Naive B cell (primary cell): ENCODE measurements at regions not wholly inside any gene's neighbourhood (a gene's known extent, or its start where the extent isn't known, plus 50 kb on each side); places are given as distances from the start of the nearest gene placed in this dataset.
"Not testable (repeated sequence)": the region's sequence is repeated elsewhere in the genome, so short reads cannot be mapped to it uniquely, and the experiment has no call there.

ENCODE experiments used
- ATAC-seq, 2 donors: fragments of 150-1000 bp; cut with Tn5 transposase; 2 replicates each; pipeline ENCODE4 v1.10.0; 2021; ENCODE audit warnings: low read depth in 2 of 2, mild to moderate bottlenecking in 2 of 2, moderate library complexity in 2 of 2
- DNase-seq: peaks from one replicate; pipeline ENCODE4 v3.0.0; 2022
- H3K27ac Mint-ChIP-seq, 6 donors: one replicate each; pipeline ENCODE4 v1.8.0; 2020 to 2022; ENCODE audit warnings: mild to moderate bottlenecking in 6 of 6, mixed read lengths in 6 of 6, moderate library complexity in 5 of 6, inconsistent platforms in 2 of 6
- H3K27me3 Mint-ChIP-seq, 3 donors: one replicate each; pipeline ENCODE4 v1.8.0; 2021 to 2022; ENCODE audit warnings: mixed read lengths in 3 of 3, mild to moderate bottlenecking in 1 of 3
- H3K36me3 Mint-ChIP-seq, 2 donors: one replicate each; pipeline ENCODE4 v1.8.0; 2020 to 2022; ENCODE audit warnings: mixed read lengths in 2 of 2, inconsistent platforms in 1 of 2, mild to moderate bottlenecking in 1 of 2
- H3K4me1 Mint-ChIP-seq, 3 donors: one replicate each; pipeline ENCODE4 v1.8.0; 2020 to 2022; ENCODE audit warnings: mixed read lengths in 3 of 3, inconsistent platforms in 1 of 3, mild to moderate bottlenecking in 1 of 3, moderate library complexity in 1 of 3
- H3K4me3 Mint-ChIP-seq, 8 donors: one replicate each; pipeline ENCODE4 v1.8.0; 2020 to 2022; ENCODE audit warnings: mild to moderate bottlenecking in 8 of 8, mixed read lengths in 8 of 8, moderate library complexity in 8 of 8, inconsistent platforms in 2 of 8
- H3K9me3 Mint-ChIP-seq, 7 donors: one replicate each; pipeline ENCODE4 v1.8.0; 2020 to 2022; ENCODE audit warnings: mixed read lengths in 7 of 7, mild to moderate bottlenecking in 5 of 7, inconsistent platforms in 2 of 7, moderate library complexity in 1 of 7

- Mint-ChIP-seq H3K4me1 (no peaks in the 10 kb centered on the region), H3K27ac (no peak overlapping the region), H3K9me3 (peaks cover 0 to 9% (median 2%) of the 10 kb centered on the region in 7 donors)
These were observed 716.0 kb downstream of the CENPC start for GRCh38 chr4:66829310-66829709.

GRCh38 chr4:66820681-66821080 is 724.6 kb downstream of the CENPC start:
- Mint-ChIP-seq H3K27me3 (no peaks in the 10 kb centered on the region), H3K27ac (no peak overlapping the region), H3K4me3 (no peak overlapping the region), H3K4me1 (no peaks in the 10 kb centered on the region), H3K9me3 (peaks cover 0 to 9% (median 0%) of the 10 kb centered on the region in 7 donors), H3K36me3 (no peaks in the 10 kb centered on the region)
- ATAC-seq (no peak), DNase-seq (no peak)

More at GRCh38 chr4:66829310-66829709, 716.0 kb downstream of the CENPC start:
- DNase-seq, result no peak
- ATAC-seq, result no peak
- Mint-ChIP-seq H3K36me3 (no peaks in the 10 kb centered on the region), H3K27me3 (no peaks in the 10 kb centered on the region), H3K4me3 (no peak overlapping the region)

- no peaks in the 10 kb centered on the region for H3K4me1 Mint-ChIP-seq
- no peak overlapping the region for H3K4me3 Mint-ChIP-seq
- peaks cover 0 to 4% (median 0%) of the 10 kb centered on the region in 7 donors for H3K9me3 Mint-ChIP-seq
- H3K27ac Mint-ChIP-seq, result no peak overlapping the region
- no peaks in the 10 kb centered on the region for H3K27me3 Mint-ChIP-seq
- ATAC-seq, result no peak
- DNase-seq, result no peak
- no peaks in the 10 kb centered on the region for H3K36me3 Mint-ChIP-seq
These were observed 731.0 kb downstream of the CENPC start for GRCh38 chr4:66814277-66814676.

- no peak for DNase-seq
- H3K27ac Mint-ChIP-seq, result no peak overlapping the region
- H3K4me3 Mint-ChIP-seq, result no peak overlapping the region
- peaks cover 0 to 11% (median 0%) of the 10 kb centered on the region in 7 donors for H3K9me3 Mint-ChIP-seq
- H3K36me3 Mint-ChIP-seq, result no peaks in the 10 kb centered on the region
- no peaks in the 10 kb centered on the region for H3K4me1 Mint-ChIP-seq
- ATAC-seq, result no peak
- no peaks in the 10 kb centered on the region for H3K27me3 Mint-ChIP-seq
These were observed 739.7 kb downstream of the CENPC start for GRCh38 chr4:66805582-66805981.

DNA sequence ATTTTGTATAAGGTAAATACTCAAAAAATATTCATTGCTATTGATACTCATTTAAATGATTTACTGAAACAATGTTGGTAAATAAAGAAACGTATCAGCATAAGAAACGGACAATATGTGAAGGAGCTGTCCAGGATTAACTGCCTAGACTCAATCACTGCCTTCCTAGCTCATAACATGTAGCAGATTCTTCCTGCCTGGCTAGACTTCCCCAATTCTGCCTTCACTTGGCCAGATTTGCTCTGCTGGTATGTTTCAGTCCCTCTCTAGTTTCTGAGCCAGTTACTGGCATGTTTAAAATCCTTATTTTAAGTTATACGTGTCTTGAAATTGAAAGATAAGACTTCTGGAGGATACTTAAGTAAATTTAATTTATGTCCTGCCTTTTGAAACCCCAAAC is 740.3 kb downstream of the CENPC start:
- Mint-ChIP-seq H3K9me3 (peaks cover 0 to 11% (median 1%) of the 10 kb centered on the region in 7 donors), H3K4me3 (no peak overlapping the region), H3K27me3 (no peaks in the 10 kb centered on the region), H3K27ac (no peak overlapping the region), H3K4me1 (no peaks in the 10 kb centered on the region), H3K36me3 (no peaks in the 10 kb centered on the region)
- no peak for DNase-seq
- ATAC-seq, result no peak

GRCh38 chr4:66797608-66798007 is 747.7 kb downstream of the CENPC start:
- no peaks in the 10 kb centered on the region for H3K36me3 Mint-ChIP-seq
- no peaks in the 10 kb centered on the region for H3K4me1 Mint-ChIP-seq
- H3K27ac Mint-ChIP-seq, result no peak overlapping the region
- ATAC-seq, result no peak
- no peak overlapping the region for H3K4me3 Mint-ChIP-seq
- no peak for DNase-seq
- peaks cover 0 to 11% (median under 1%) of the 10 kb centered on the region in 7 donors for H3K9me3 Mint-ChIP-seq
- no peaks in the 10 kb centered on the region for H3K27me3 Mint-ChIP-seq

DNA sequence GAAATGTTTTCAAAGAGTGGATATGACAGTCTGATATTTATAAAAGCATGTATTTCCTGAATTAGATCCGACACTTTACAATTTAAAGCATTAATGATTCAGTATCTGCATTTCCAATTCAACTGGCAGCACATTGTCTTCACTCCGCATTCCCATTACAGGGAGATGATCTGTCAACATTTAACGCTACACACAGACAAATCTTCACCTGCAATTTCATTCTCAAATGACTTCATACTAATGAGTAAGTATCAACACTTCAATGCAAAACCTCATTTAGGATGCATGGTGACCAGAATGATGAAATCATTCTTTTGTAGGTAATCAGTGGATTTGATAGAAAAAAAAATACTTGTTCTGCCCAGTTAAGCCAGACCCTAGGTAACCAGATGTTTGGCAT is 749.6 kb downstream of the CENPC start:
- no peak for ATAC-seq
- H3K36me3 Mint-ChIP-seq, result no peaks in the 10 kb centered on the region
- no peaks in the 10 kb centered on the region for H3K27me3 Mint-ChIP-seq
- H3K9me3 Mint-ChIP-seq, result peaks cover 0 to 1% (median 0%) of the 10 kb centered on the region in 7 donors
- no peak overlapping the region for H3K4me3 Mint-ChIP-seq
- DNase-seq, result no peak
- no peaks in the 10 kb centered on the region for H3K4me1 Mint-ChIP-seq
- no peak overlapping the region for H3K27ac Mint-ChIP-seq

DNA sequence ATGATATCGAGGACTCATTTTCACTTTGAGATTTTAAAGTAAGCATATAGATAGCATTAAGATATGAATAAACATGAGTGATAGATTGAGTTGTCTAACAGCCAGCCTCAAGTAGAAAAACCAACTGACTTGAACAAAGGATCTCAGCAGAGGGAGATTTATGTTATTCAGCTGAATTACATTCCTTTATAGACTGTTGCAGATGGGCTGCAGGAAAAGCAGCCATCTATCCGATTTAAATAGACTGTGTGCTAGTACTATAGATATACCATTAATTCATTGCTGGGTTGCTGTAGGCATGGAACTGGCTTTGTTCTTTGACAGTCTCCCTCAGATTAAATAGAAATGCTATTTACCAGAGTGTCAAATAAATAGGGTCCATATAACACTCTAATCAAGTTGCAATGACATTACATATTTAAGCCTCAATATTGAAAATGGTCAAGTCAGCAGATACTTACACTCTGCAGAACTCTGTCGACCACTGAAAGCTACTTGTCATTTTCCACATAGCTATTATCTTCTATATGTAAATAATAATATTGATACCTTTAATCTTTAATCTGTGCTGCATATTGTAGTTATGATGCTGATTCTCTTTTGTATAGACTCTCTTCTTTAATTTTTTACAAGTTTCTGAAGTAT is 750.8 kb downstream of the CENPC start:
- DNase-seq, result no peak
- Mint-ChIP-seq H3K9me3 (no peaks in the 10 kb centered on the region), H3K27me3 (no peaks in the 10 kb centered on the region), H3K36me3 (no peaks in the 10 kb centered on the region), H3K4me1 (no peaks in the 10 kb centered on the region), H3K4me3 (no peak overlapping the region), H3K27ac (no peak overlapping the region)
- no peak for ATAC-seq

- H3K36me3 Mint-ChIP-seq, result no peaks in the 10 kb centered on the region
- ATAC-seq (no peak), DNase-seq (no peak)
- H3K4me1 Mint-ChIP-seq, result no peaks in the 10 kb centered on the region
- H3K4me3 Mint-ChIP-seq, result no peak overlapping the region
- H3K27me3 Mint-ChIP-seq, result no peaks in the 10 kb centered on the region
- H3K27ac Mint-ChIP-seq, result no peak overlapping the region
- no peaks in the 10 kb centered on the region for H3K9me3 Mint-ChIP-seq
These were observed 753.6 kb downstream of the CENPC start for GRCh38 chr4:66791686-66792085.

- Mint-ChIP-seq H3K4me1 (no peaks in the 10 kb centered on the region), H3K27ac (no peak overlapping the region), H3K36me3 (no peaks in the 10 kb centered on the region), H3K4me3 (no peak overlapping the region), H3K27me3 (no peaks in the 10 kb centered on the region), H3K9me3 (peaks cover 0 to 9% (median 3%) of the 10 kb centered on the region in 7 donors)
- no peak for DNase-seq
- ATAC-seq, result no peak
These were observed 759.8 kb downstream of the CENPC start for GRCh38 chr4:66785479-66785878.

DNA sequence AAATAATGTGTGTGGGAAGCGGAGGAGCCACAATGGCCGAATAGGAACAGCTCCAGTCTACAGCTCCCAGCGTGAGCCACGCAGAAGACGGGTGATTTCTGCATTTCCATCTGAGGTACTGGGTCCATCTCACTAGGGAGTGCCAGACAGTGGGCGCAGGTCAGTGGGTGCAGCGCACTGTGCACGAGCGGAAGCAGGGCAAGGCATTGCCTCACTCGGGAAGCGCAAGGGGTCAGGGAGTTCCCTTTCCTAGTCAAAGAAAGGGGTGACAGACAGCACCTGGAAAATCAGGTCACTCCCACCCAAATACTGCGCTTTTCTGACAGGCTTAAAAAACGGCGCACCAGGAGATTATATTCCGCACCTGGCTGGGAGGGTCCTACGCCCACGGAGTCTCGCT is 762.6 kb downstream of the CENPC start:
- H3K4me3 Mint-ChIP-seq, H3K27me3 Mint-ChIP-seq, DNase-seq, H3K27ac Mint-ChIP-seq, ATAC-seq, H3K4me1 Mint-ChIP-seq, H3K9me3 Mint-ChIP-seq, H3K36me3 Mint-ChIP-seq: not testable (repeated sequence)

DNA sequence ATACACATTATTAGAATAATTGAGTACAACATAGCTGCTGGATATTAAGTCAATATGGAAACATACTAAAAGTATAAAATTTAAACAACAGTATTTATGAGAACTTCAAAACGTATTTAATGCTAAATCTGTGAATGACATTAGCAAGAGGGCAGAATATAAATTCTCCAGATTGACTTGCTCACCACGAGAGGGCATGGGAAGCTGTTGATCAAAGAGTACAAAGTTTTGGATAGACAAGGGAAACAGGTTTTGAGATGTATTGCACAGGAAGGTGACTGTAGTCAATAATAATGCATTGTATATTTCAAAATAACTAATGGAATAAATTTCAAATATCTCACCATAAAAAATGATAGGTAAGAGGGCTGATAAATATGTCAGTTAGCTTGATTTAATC is 768.2 kb downstream of the CENPC start:
- Mint-ChIP-seq H3K36me3 (no peaks in the 10 kb centered on the region), H3K27me3 (no peaks in the 10 kb centered on the region), H3K4me1 (no peaks in the 10 kb centered on the region), H3K9me3 (peaks cover 0 to 5% (median 1%) of the 10 kb centered on the region in 7 donors), H3K4me3 (no peak overlapping the region), H3K27ac (no peak overlapping the region)
- ATAC-seq, result no peak
- no peak for DNase-seq

DNA sequence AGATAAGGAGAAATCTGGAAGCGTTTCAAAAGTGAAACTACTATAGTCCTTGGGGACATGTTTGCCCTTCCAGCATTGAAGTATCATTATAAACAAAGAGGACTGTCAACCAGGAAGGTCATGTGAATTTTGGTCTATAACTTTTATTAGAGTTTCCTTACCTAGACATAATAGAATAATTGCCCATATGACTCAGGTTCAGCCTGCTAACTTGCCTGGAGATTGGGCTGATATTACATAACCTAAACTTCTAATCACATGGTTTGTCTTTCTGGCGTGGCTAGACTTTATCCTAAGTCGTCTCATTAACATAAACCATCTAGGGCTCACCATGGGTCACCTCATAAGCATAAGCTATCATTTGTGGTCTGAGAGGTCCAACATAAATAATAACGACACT is 775.9 kb downstream of the CENPC start:
- DNase-seq (no peak), ATAC-seq (no peak)
- no peak overlapping the region for H3K27ac Mint-ChIP-seq
- no peaks in the 10 kb centered on the region for H3K36me3 Mint-ChIP-seq
- no peaks in the 10 kb centered on the region for H3K4me1 Mint-ChIP-seq
- H3K4me3 Mint-ChIP-seq, result no peak overlapping the region
- H3K9me3 Mint-ChIP-seq, result peaks cover 0 to 10% (median 1%) of the 10 kb centered on the region in 7 donors
- no peaks in the 10 kb centered on the region for H3K27me3 Mint-ChIP-seq

- Mint-ChIP-seq H3K27ac (no peak overlapping the region), H3K4me3 (no peak overlapping the region), H3K36me3 (no peaks in the 10 kb centered on the region), H3K27me3 (no peaks in the 10 kb centered on the region), H3K4me1 (no peaks in the 10 kb centered on the region), H3K9me3 (peaks cover 0 to 9% (median 4%) of the 10 kb centered on the region in 7 donors)
- no peak for DNase-seq
- no peak for ATAC-seq
These were observed 777.9 kb downstream of the CENPC start for GRCh38 chr4:66767442-66767841.

GRCh38 chr4:66766557-66766956 is 778.7 kb downstream of the CENPC start:
- H3K36me3 Mint-ChIP-seq, result no peaks in the 10 kb centered on the region
- H3K27ac Mint-ChIP-seq, result no peak overlapping the region
- peaks cover 0 to 4% (median 0%) of the 10 kb centered on the region in 7 donors for H3K9me3 Mint-ChIP-seq
- no peak overlapping the region for H3K4me3 Mint-ChIP-seq
- H3K27me3 Mint-ChIP-seq, result no peaks in the 10 kb centered on the region
- ATAC-seq (no peak), DNase-seq (no peak)
- H3K4me1 Mint-ChIP-seq, result no peaks in the 10 kb centered on the region
